GM06990 (cell line): ENCODE measurements at regions not wholly inside any gene's neighbourhood (a gene's known extent, or its start where the extent isn't known, plus 50 kb on each side); places are given as distances from the start of the nearest gene placed in this dataset.

Source experiments
- DNase-seq: peaks from one replicate; pipeline ENCODE4 v3.0.0-alpha.2; 2011; ENCODE audit not compliant: insufficient read length; ENCODE audit errors: extremely low read depth
- H3K27me3 ChIP-seq: replicated peaks from 2 replicates; pipeline ENCODE4 v1.6.0; 2011; ENCODE audit warnings: low read length; ENCODE audit not compliant: control insufficient read depth, insufficient read depth
- H3K36me3 ChIP-seq: 2 replicates; pipeline ENCODE4 v1.5.1; 2011; ENCODE audit warnings: low read length; ENCODE audit not compliant: control insufficient read depth, insufficient read depth
- H3K4me3 ChIP-seq: replicated peaks from 2 replicates; pipeline ENCODE4 v1.5.1; 2011; ENCODE audit warnings: low read depth, mild to moderate bottlenecking, control low read depth, low read length
- CTCF ChIP-seq: IDR thresholded peaks from 2 replicates; pipeline ENCODE4 v1.5.1; 2011; ENCODE audit warnings: low read length, control low read depth, mild to moderate bottlenecking, inconsistent platforms; ENCODE audit not compliant: insufficient read depth, poor library complexity, severe bottlenecking

GRCh38 chr4:106512706-106513105 is 144.1 kb upstream of the GIMD1 start:
- H3K4me3 ChIP-seq = no peak overlapping the region
- H3K36me3 ChIP-seq = no peaks in the 10 kb centered on the region
- no peaks in the 10 kb centered on the region for H3K27me3 ChIP-seq
- no peak for TF ChIP-seq CTCF
- DNase-seq = no peak

- Histone ChIP-seq H3K4me3 (no peak overlapping the region), H3K27me3 (no peaks in the 10 kb centered on the region), H3K36me3 (no peaks in the 10 kb centered on the region)
- TF ChIP-seq CTCF = no peak
- no peak for DNase-seq
These were observed 138.9 kb upstream of the GIMD1 start for GRCh38 chr4:106507440-106507839.

- no peak for DNase-seq
- Histone ChIP-seq H3K27me3 (no peaks in the 10 kb centered on the region), H3K4me3 (no peak overlapping the region), H3K36me3 (no peaks in the 10 kb centered on the region)
- TF ChIP-seq CTCF = no peak
These were observed 134.8 kb upstream of the GIMD1 start for GRCh38 chr4:106503116-106504050.

- no peak overlapping the region for H3K4me3 ChIP-seq
- TF ChIP-seq CTCF = peak; percentile 76
- no peak for DNase-seq
- no peaks in the 10 kb centered on the region for H3K36me3 ChIP-seq
- H3K27me3 ChIP-seq = no peaks in the 10 kb centered on the region
These were observed 133.6 kb upstream of the GIMD1 start for GRCh38 chr4:106502106-106502699.

- Histone ChIP-seq H3K4me3 (no peak overlapping the region), H3K36me3 (no peaks in the 10 kb centered on the region), H3K27me3 (no peaks in the 10 kb centered on the region)
- TF ChIP-seq CTCF = no peak
- DNase-seq = no peak
These were observed 128.7 kb upstream of the GIMD1 start for GRCh38 chr4:106497271-106497670.
